C4-2B (cell line): ENCODE measurements at regions not wholly inside any gene's neighbourhood (a gene's known extent, or its start where the extent isn't known, plus 50 kb on each side); places are given as distances from the start of the nearest gene placed in this dataset.

Source experiments
- CTCF ChIP-seq: fragments of 450-650 bp; conservative IDR thresholded peaks from 2 replicates; pipeline ENCODE4 v1.5.1; 2017; ENCODE audit warnings: mild to moderate bottlenecking
- ZFX ChIP-seq: fragments of 450-650 bp; IDR thresholded peaks from 2 replicates; pipeline ENCODE4 v1.6.1; 2017

- no peak for TF ChIP-seq CTCF
- no peak for TF ChIP-seq ZFX
Measured at GRCh38 chr13:105058517-105058916, 1476.9 kb downstream of the EFNB2 start.
